ENCODE measurements at regions not wholly inside any gene's neighbourhood (a gene's known extent, or its start where the extent isn't known, plus 50 kb on each side); places are given as distances from the start of the nearest gene placed in this dataset.

GRCh38 chr2:58364098-58364497, 123.0 kb upstream of the FANCL start:
- intact Hi-C loops (cut with micrococcal nuclease; ENCODE audit: unreplicated experiment), result no loop called here
- TF ChIP-seq EZH2 (IDR thresholded peaks at IDR 0.05; ENCODE audit: low read depth), result no peak
- no peak for TF ChIP-seq CTCF (conservative IDR thresholded peaks at IDR 0.05)
- Histone ChIP-seq H4K20me1 (ENCODE audit: insufficient read depth) (no peaks in the 10 kb centered on the region), H3K27ac (no peak overlapping the region), H3K9me2 (ENCODE audit: insufficient read depth) (peaks cover 5% of the 10 kb centered on the region; the same call in 1 of the 2 replicates), H3K9me3 (ENCODE audit: insufficient read depth, low read depth) (no peaks in the 10 kb centered on the region), H3K79me2 (ENCODE audit: low read depth) (no peaks in the 10 kb centered on the region), H2AFZ (no peak overlapping the region), H3K4me2 (no peak overlapping the region), H3F3A (ENCODE audit: insufficient read depth, low read depth) (no peaks in the 10 kb centered on the region), H3K4me1 (replicated peaks; ENCODE audit: insufficient read depth) (no peaks in the 10 kb centered on the region), H3K36me3 (ENCODE audit: low read depth) (no peaks in the 10 kb centered on the region), H3K4me3 (no peak overlapping the region), H3K27me3 (ENCODE audit: insufficient read depth, low read depth) (no peaks in the 10 kb centered on the region)
- POLR2A ChIA-PET (ENCODE audit: unreplicated experiment), result no interaction called here
- no TSS peak for BruUV-seq (replicated peaks)
- DNase-seq, result no peak
- CTCF ChIA-PET, result no interaction called here

GRCh38 chr2:58358026-58358425, 116.9 kb upstream of the FANCL start:
- no peaks in the 10 kb centered on the region for H3K9me2 ChIP-seq (ENCODE audit: insufficient read depth)
- no peaks in the 10 kb centered on the region for H3K27me3 ChIP-seq (ENCODE audit: insufficient read depth, low read depth)
- H4K20me1 ChIP-seq (ENCODE audit: insufficient read depth), result no peaks in the 10 kb centered on the region
- H3K36me3 ChIP-seq (ENCODE audit: low read depth), result no peaks in the 10 kb centered on the region
- H3K79me2 ChIP-seq (ENCODE audit: low read depth), result no peaks in the 10 kb centered on the region
- H3K9me3 ChIP-seq (ENCODE audit: insufficient read depth, low read depth), result no peaks in the 10 kb centered on the region
- no peak overlapping the region for H3K4me2 ChIP-seq
- no peak overlapping the region for H3K4me3 ChIP-seq
- intact Hi-C loops (cut with micrococcal nuclease; ENCODE audit: unreplicated experiment), result no loop called here
- CTCF ChIA-PET, result no interaction called here
- no TSS peak for BruUV-seq (replicated peaks)
- H3F3A ChIP-seq (ENCODE audit: insufficient read depth, low read depth), result no peaks in the 10 kb centered on the region
- H3K27ac ChIP-seq, result no peak overlapping the region
- H2AFZ ChIP-seq, result no peak overlapping the region
- no peaks in the 10 kb centered on the region for H3K4me1 ChIP-seq (replicated peaks; ENCODE audit: insufficient read depth)
- no peak for TF ChIP-seq EZH2 (IDR thresholded peaks at IDR 0.05; ENCODE audit: low read depth)
- TF ChIP-seq CTCF (conservative IDR thresholded peaks at IDR 0.05), result no peak
- DNase-seq, result no peak
- POLR2A ChIA-PET (ENCODE audit: unreplicated experiment), result no interaction called here

- Histone ChIP-seq H3K79me2 (ENCODE audit: low read depth) (no peaks in the 10 kb centered on the region), H3K9me3 (ENCODE audit: insufficient read depth, low read depth) (no peaks in the 10 kb centered on the region), H4K20me1 (ENCODE audit: insufficient read depth) (no peaks in the 10 kb centered on the region), H2AFZ (no peak overlapping the region), H3K9me2 (ENCODE audit: insufficient read depth) (no peaks in the 10 kb centered on the region), H3K4me3 (no peak overlapping the region), H3K4me2 (no peak overlapping the region), H3K36me3 (ENCODE audit: low read depth) (no peaks in the 10 kb centered on the region), H3K4me1 (replicated peaks; ENCODE audit: insufficient read depth) (no peaks in the 10 kb centered on the region), H3K27me3 (ENCODE audit: insufficient read depth, low read depth) (no peaks in the 10 kb centered on the region), H3K27ac (no peak overlapping the region), H3F3A (ENCODE audit: insufficient read depth, low read depth) (no peaks in the 10 kb centered on the region)
- intact Hi-C loops (cut with micrococcal nuclease; ENCODE audit: unreplicated experiment), result no loop called here
- no peak for DNase-seq
- BruUV-seq (replicated peaks), result no TSS peak
- no peak for TF ChIP-seq EZH2 (IDR thresholded peaks at IDR 0.05; ENCODE audit: low read depth)
- no peak for TF ChIP-seq CTCF (conservative IDR thresholded peaks at IDR 0.05)
- CTCF ChIA-PET, result no interaction called here
- POLR2A ChIA-PET (ENCODE audit: unreplicated experiment), result no interaction called here
These were observed 116.4 kb upstream of the FANCL start for GRCh38 chr2:58357521-58357920.

Measured in PC-9 (cell line).